Mesenchymal stem cell (in vitro differentiated cells and primary cell): ENCODE measurements at regions not wholly inside any gene's neighbourhood (a gene's known extent, or its start where the extent isn't known, plus 50 kb on each side); places are given as distances from the start of the nearest gene placed in this dataset.

Experiments
- DNase-seq: peaks from one replicate; pipeline ENCODE4 v3.0.0-alpha.2; 2013
- H2AFZ ChIP-seq: one replicate; pipeline ENCODE4 v1.6.1; 2013; ENCODE audit warnings: low read depth, mild to moderate bottlenecking, control low read depth, inconsistent platforms, low read length, moderate library complexity
- H2AK5ac ChIP-seq: 2 replicates; pipeline ENCODE4 v1.6.1; 2013; ENCODE audit warnings: low read length, moderate library complexity, mild to moderate bottlenecking, inconsistent platforms; ENCODE audit not compliant: severe bottlenecking
- H2BK120ac ChIP-seq: one replicate; pipeline ENCODE4 v1.6.1; 2013; ENCODE audit warnings: low read depth, mild to moderate bottlenecking, inconsistent platforms, low read length, moderate library complexity
- H2BK12ac ChIP-seq, 2 experiments: one replicate each; pipeline ENCODE4 v1.6.1; 2013; ENCODE audit warnings: inconsistent platforms in 2 of 2, low read length in 2 of 2, mild to moderate bottlenecking in 2 of 2, moderate library complexity in 2 of 2, control low read depth in 1 of 2
- H2BK15ac ChIP-seq: one replicate; pipeline ENCODE4 v1.6.1; 2013; ENCODE audit warnings: mild to moderate bottlenecking, low read depth, inconsistent platforms; ENCODE audit not compliant: poor library complexity, severe bottlenecking
- H2BK5ac ChIP-seq: 2 replicates; pipeline ENCODE4 v1.6.1; 2013; ENCODE audit warnings: low read depth, mild to moderate bottlenecking, low read length, control low read depth, inconsistent platforms; ENCODE audit not compliant: poor library complexity, severe bottlenecking
- H3K14ac ChIP-seq, 2 experiments: one replicate each; pipeline ENCODE4 v1.6.1; 2013; ENCODE audit warnings: inconsistent platforms in 2 of 2, low read length in 2 of 2, control low read depth in 1 of 2, mild to moderate bottlenecking in 1 of 2, moderate library complexity in 1 of 2
- H3K18ac ChIP-seq, 2 experiments: one replicate each; pipeline ENCODE4 v1.6.1; 2013; ENCODE audit warnings: inconsistent platforms in 2 of 2, low read length in 2 of 2, control low read depth in 1 of 2, low read depth in 1 of 2, mild to moderate bottlenecking in 1 of 2
- H3K23ac ChIP-seq, 2 experiments: one replicate each; pipeline ENCODE4 v1.6.1; 2013; ENCODE audit warnings: inconsistent platforms in 2 of 2, low read length in 2 of 2, mild to moderate bottlenecking in 2 of 2, moderate library complexity in 2 of 2, control low read depth in 1 of 2
- H3K27ac ChIP-seq: 2 replicates; pipeline ENCODE4 v1.5.1; 2013; ENCODE audit warnings: mild to moderate bottlenecking, moderate library complexity, low read length, control low read depth, inconsistent platforms; ENCODE audit not compliant: poor library complexity, severe bottlenecking
- H3K27me3 ChIP-seq, 2 experiments: 2 replicates each; pipeline versions ENCODE4 v1.6.1 to v1.7.0; 2013; ENCODE audit warnings: low read length in 2 of 2, mild to moderate bottlenecking in 2 of 2, moderate library complexity in 2 of 2, control low read depth in 1 of 2, inconsistent platforms in 1 of 2; ENCODE audit not compliant: control insufficient read depth in 1 of 2, insufficient read depth in 1 of 2
- H3K36me3 ChIP-seq, 2 experiments: 2 replicates each; pipeline versions ENCODE4 v1.6.1 to v1.7.0; 2013; ENCODE audit warnings: low read length in 2 of 2, control low read depth in 1 of 2, inconsistent platforms in 1 of 2, low read depth in 1 of 2, mild to moderate bottlenecking in 1 of 2; ENCODE audit not compliant: insufficient read depth in 2 of 2, control insufficient read depth in 1 of 2
- H3K4ac ChIP-seq, 2 experiments: one replicate each; pipeline ENCODE4 v1.6.1; 2013; ENCODE audit warnings: inconsistent platforms in 2 of 2, low read length in 2 of 2, mild to moderate bottlenecking in 2 of 2, moderate library complexity in 2 of 2, control low read depth in 1 of 2, low read depth in 1 of 2
- H3K4me1 ChIP-seq: 2 replicates; pipeline ENCODE4 v1.6.1; 2013; ENCODE audit warnings: low read depth, low read length, control low read depth; ENCODE audit not compliant: control insufficient read depth, insufficient read depth
- H3K4me2 ChIP-seq: 2 replicates; pipeline ENCODE4 v1.6.1; 2013; ENCODE audit warnings: low read length, mild to moderate bottlenecking, inconsistent platforms; ENCODE audit not compliant: poor library complexity, severe bottlenecking
- H3K4me3 ChIP-seq, 2 experiments: 2 replicates each; pipeline versions ENCODE4 v1.5.1 to v1.7.0; 2013; ENCODE audit warnings: low read length in 2 of 2, mild to moderate bottlenecking in 2 of 2, control low read depth in 1 of 2, low read depth in 1 of 2; ENCODE audit not compliant: insufficient read depth in 1 of 2
- H3K79me1 ChIP-seq: replicated peaks from 2 replicates; pipeline ENCODE4 v1.6.1; 2013; ENCODE audit warnings: mild to moderate bottlenecking, control low read depth, low read length, inconsistent platforms; ENCODE audit not compliant: poor library complexity, severe bottlenecking
- H3K9ac ChIP-seq: 2 replicates; pipeline ENCODE4 v1.7.0; 2013; ENCODE audit warnings: mild to moderate bottlenecking, low read length, moderate library complexity
- H3K9me3 ChIP-seq: 2 replicates; pipeline ENCODE4 v1.7.0; 2013; ENCODE audit warnings: mild to moderate bottlenecking, low read length; ENCODE audit not compliant: control insufficient read depth
- H4K8ac ChIP-seq: one replicate; pipeline ENCODE4 v1.6.1; 2013; ENCODE audit warnings: inconsistent platforms, mild to moderate bottlenecking, low read length, moderate library complexity
- H4K91ac ChIP-seq: one replicate; pipeline ENCODE4 v1.6.1; 2013; ENCODE audit warnings: mild to moderate bottlenecking, low read length, inconsistent platforms
- WGBS: methylation state at CpG from one replicate; pipeline ENCODE4 v1.1.7; 2013; ENCODE audit warnings: mixed read lengths; 5-methylcytosine and 5-hydroxymethylcytosine counted together

DNA sequence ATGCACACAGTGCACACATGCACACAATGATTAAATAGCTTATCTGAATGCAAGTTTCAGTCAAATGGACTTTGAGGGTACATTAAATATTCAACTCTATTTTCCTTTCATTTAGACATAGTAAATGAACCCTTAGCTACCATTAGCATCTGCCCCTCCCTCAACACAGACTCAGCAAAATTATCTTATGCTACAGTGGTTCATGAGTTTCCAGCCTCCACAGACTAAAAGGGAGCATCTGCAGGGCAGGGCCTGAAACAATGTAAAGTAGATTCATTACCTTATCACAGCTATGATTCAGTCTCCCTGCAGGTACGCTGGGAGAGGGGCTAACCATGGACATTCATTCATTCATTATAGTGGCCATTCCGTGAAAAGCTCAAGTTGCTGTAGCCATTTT, 329.1 kb downstream of the VGLL3 start:
- Histone ChIP-seq H3K27ac (no peak overlapping the region), H3K9me3 (no peaks in the 10 kb centered on the region), H3K14ac (no peak overlapping the region), H3K4me2 (no peak overlapping the region), H3K18ac (no peak overlapping the region), H4K91ac (no peak overlapping the region), H2BK12ac (no peak overlapping the region), H3K4me3 (no peak overlapping the region), H3K36me3 (no peaks in the 10 kb centered on the region), H3K23ac (no peak overlapping the region), H2AFZ (no peak overlapping the region), H3K27me3 (no peaks in the 10 kb centered on the region), H3K4me1 (no peaks in the 10 kb centered on the region), H2BK120ac (no peak overlapping the region), H3K4ac (no peak overlapping the region), H3K79me1 (no peaks in the 10 kb centered on the region), H3K9ac (no peak overlapping the region), H2BK5ac (no peak overlapping the region), H2BK15ac (no peak overlapping the region), H2AK5ac (no peak overlapping the region), H4K8ac (no peak overlapping the region)
- 73% methylated on average over 2 of the region's 2 CpGs for WGBS
- DNase-seq = no peak

DNA sequence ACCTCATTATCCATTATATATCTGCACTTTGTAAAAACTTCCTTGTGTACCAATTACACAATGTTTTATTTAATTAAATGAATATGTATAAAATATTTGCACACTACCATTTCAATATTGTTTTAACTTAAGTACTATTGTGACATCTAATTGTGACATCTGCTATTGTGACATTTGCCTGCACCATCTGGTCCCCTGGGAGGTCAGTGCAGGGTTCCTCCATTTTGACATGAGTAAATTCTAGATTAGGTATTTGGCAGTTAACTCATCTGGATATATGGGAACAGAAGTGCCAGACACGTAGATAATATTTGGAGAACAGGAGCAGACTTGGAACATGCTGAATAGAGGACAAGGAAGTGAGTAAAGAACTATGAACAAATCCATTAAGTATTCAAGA, 332.1 kb downstream of the VGLL3 start:
- no peak overlapping the region for H3K18ac ChIP-seq
- H3K4me2 ChIP-seq = no peak overlapping the region
- no peaks in the 10 kb centered on the region for H3K36me3 ChIP-seq
- no peak overlapping the region for H2BK5ac ChIP-seq
- no peak overlapping the region for H2BK120ac ChIP-seq
- H2AK5ac ChIP-seq = no peak overlapping the region
- no peak overlapping the region for H2BK15ac ChIP-seq
- no peak for DNase-seq
- no peaks in the 10 kb centered on the region for H3K9me3 ChIP-seq
- H3K27ac ChIP-seq = no peak overlapping the region
- H4K8ac ChIP-seq = no peak overlapping the region
- H3K14ac ChIP-seq = no peak overlapping the region
- H3K4me1 ChIP-seq = no peaks in the 10 kb centered on the region
- no peak overlapping the region for H2AFZ ChIP-seq
- no peak overlapping the region for H3K4ac ChIP-seq
- no peak overlapping the region for H2BK12ac ChIP-seq
- H3K27me3 ChIP-seq = no peaks in the 10 kb centered on the region
- no peak overlapping the region for H3K23ac ChIP-seq
- H3K9ac ChIP-seq = no peak overlapping the region
- no CpG with 5 or more reads among the region's 1 CpG for WGBS
- no peaks in the 10 kb centered on the region for H3K79me1 ChIP-seq
- no peak overlapping the region for H3K4me3 ChIP-seq
- no peak overlapping the region for H4K91ac ChIP-seq

DNA sequence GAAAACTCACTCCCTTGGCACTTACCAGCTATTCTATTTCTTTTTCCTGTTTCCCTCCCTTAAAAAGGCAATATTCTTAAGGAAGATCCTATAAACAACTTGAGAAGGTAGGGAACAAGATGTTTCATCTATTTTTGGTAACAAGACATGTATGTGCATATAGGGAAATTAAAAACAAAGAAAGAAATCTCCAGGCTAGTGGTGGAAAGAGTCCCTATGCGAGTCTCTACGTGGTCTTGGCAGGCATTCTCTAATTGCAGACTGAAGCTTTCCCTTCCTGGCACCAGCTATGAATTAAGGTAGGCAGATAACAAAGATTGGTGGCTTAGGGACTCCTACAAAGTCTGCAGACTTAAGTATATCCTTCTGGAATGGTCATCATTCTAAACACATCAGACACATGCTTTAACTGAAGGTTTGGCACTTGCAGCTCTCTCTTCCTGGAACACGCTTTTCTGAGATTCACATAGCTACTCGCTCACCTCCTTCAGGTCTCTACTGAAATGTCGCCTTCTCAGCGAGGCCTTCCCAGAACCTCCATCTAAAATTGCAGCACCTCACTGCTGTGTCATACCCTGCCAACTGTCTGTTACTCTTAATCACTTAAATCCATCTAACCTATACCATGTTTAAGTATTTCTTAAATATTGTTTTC, 336.0 kb downstream of the VGLL3 start:
- Histone ChIP-seq H4K91ac (no peak overlapping the region), H3K4me2 (no peak overlapping the region), H3K14ac (no peak overlapping the region), H3K4me3 (no peak overlapping the region), H3K23ac (no peak overlapping the region), H3K79me1 (no peaks in the 10 kb centered on the region), H3K4ac (no peak overlapping the region), H3K18ac (no peak overlapping the region), H2BK120ac (no peak overlapping the region), H3K4me1 (no peaks in the 10 kb centered on the region), H2AFZ (no peak overlapping the region), H2BK5ac (no peak overlapping the region), H2BK12ac (no peak overlapping the region), H3K9ac (no peak overlapping the region), H3K36me3 (no peaks in the 10 kb centered on the region), H2BK15ac (no peak overlapping the region), H3K27me3 (no peaks in the 10 kb centered on the region), H3K9me3 (no peaks in the 10 kb centered on the region), H4K8ac (no peak overlapping the region), H3K27ac (no peak overlapping the region), H2AK5ac (no peak overlapping the region)
- 60% methylated on average over 6 of the region's 6 CpGs for WGBS
- no peak for DNase-seq

DNA sequence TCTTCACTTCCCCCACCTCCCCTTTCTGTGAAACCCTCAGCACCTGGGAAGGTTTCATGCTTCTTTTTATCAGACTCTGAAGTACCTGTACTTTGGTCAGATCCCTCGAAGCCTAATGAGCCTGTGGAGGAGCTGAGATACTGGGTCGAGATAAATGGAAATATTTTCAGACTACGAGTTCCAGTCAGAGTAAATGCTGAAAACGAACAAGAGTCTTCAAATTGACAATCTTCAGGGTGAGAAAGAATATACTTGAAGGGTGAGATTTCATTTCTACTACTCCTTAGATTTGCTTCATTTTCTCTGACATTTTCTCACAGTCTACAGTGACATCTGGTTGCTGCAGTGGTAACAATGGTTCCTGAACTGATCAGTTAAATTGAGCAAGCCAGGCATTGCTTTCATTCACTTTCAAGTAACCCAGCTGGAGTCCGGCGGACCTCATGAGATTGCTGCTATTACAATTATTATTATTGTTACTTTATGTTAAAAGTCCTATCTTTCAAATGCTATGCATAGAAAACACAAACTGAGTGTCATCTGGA, 337.2 kb downstream of the VGLL3 start:
- Histone ChIP-seq H3K4me2 (no peak overlapping the region), H3K18ac (no peak overlapping the region), H2BK15ac (no peak overlapping the region), H3K9ac (no peak overlapping the region), H3K23ac (no peak overlapping the region), H2BK12ac (no peak overlapping the region), H3K4ac (no peak overlapping the region), H2AK5ac (no peak overlapping the region), H3K27me3 (no peaks in the 10 kb centered on the region), H3K4me1 (no peaks in the 10 kb centered on the region), H4K91ac (no peak overlapping the region), H2AFZ (no peak overlapping the region), H3K9me3 (no peaks in the 10 kb centered on the region), H3K4me3 (no peak overlapping the region), H3K27ac (no peak overlapping the region), H3K36me3 (no peaks in the 10 kb centered on the region), H3K14ac (no peak overlapping the region), H4K8ac (no peak overlapping the region), H2BK5ac (no peak overlapping the region), H2BK120ac (no peak overlapping the region), H3K79me1 (no peaks in the 10 kb centered on the region)
- no peak for DNase-seq
- WGBS = 56% methylated on average over 3 of the region's 6 CpGs
